Suprapubic skin (tissue), 4 donors: ENCODE measurements at regions not wholly inside any gene's neighbourhood (a gene's known extent, or its start where the extent isn't known, plus 50 kb on each side); places are given as distances from the start of the nearest gene placed in this dataset.

Experiments used
- CTCF ChIP-seq, 2 donors: fragments of 200-600 bp in 1 of 2; fragments of 450-650 bp in 1 of 2; sonication (generic) in 1 of 2; IDR thresholded peaks; one replicate each; pipeline ENCODE4 v1.5.1; 2016 to 2019; ENCODE audit warnings: antibody characterized with exemption in 2 of 2, mild to moderate bottlenecking in 1 of 2, moderate library complexity in 1 of 2
- EP300 ChIP-seq: sonication (generic); formaldehyde crosslinking; IDR thresholded peaks from one replicate; pipeline ENCODE4 v1.6.1; 2017; ENCODE audit warnings: antibody characterized with exemption
- POLR2A ChIP-seq, 2 donors: fragments of 450-650 bp; IDR thresholded peaks; one replicate each; pipeline ENCODE4 v1.6.1; 2017; ENCODE audit warnings: antibody characterized with exemption in 2 of 2, mild to moderate bottlenecking in 2 of 2, moderate library complexity in 2 of 2
- POLR2AphosphoS5 ChIP-seq, 3 donors: sonication (generic); formaldehyde crosslinking; IDR thresholded peaks; one replicate each; pipeline ENCODE4 v1.6.1; 2017; ENCODE audit warnings: antibody characterized with exemption in 3 of 3

GRCh38 chr6:91498576-91498975 is 911.7 kb upstream of the MAP3K7 start:
- no peak for TF ChIP-seq CTCF (IDR thresholded peaks at IDR 0.05)
- no peak for TF ChIP-seq POLR2A (IDR thresholded peaks at IDR 0.05)
- no peak for TF ChIP-seq EP300
- no peak for TF ChIP-seq POLR2AphosphoS5 (IDR thresholded peaks at IDR 0.05)
